ENCODE measurements at regions not wholly inside any gene's neighbourhood (a gene's known extent, or its start where the extent isn't known, plus 50 kb on each side); places are given as distances from the start of the nearest gene placed in this dataset.

DNA sequence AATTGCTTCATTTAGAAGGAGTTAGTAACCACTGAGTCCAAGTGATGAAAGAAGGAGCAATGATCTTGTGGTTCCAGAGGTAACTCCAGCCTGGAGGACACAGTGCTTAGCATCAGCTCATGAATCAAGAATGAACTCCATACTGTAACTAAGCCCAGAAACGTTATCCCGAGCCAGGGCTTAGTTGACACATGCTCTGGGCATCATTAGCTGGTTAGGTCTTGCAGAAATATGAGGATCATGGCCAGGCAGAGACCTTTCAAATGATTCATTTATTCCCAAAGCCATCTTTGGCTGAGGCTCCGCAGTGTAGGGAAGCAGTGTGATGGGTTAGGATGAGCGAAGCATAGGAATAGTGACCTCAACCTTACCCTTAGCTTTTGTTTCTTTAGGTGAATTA lies 277.4 kb downstream of the FAM76B start:
- Histone ChIP-seq H3K36me3 (replicated peaks; ENCODE audit: insufficient read depth, low read depth) (no peaks in the 10 kb centered on the region), H4K20me1 (ENCODE audit: insufficient read depth, poor library complexity, severe bottlenecking) (no peaks in the 10 kb centered on the region), H3K27me3 (no peaks in the 10 kb centered on the region), H3K4me2 (peak overlapping the region; percentile 22), H3K4me3 (no peak overlapping the region), H3K79me2 (no peaks in the 10 kb centered on the region), H3K9me3 (ENCODE audit: low read depth) (no peaks in the 10 kb centered on the region), H3K4me1 (ENCODE audit: insufficient read depth) (peaks cover 24% of the 10 kb centered on the region), H3K9me2 (replicated peaks; ENCODE audit: insufficient read depth) (no peaks in the 10 kb centered on the region), H2AFZ (no peak overlapping the region), H3K27ac (peak overlapping the region; percentile 77)
- 52% methylated on average over 4 of the region's 4 CpGs for WGBS (ENCODE audit: low lambda C conversion rate, missing lambda C conversion rate)
- peak; percentile 48 for DNase-seq (ENCODE audit: low spot score)
- TF ChIP-seq EZH2 (IDR thresholded peaks at IDR 0.05; ENCODE audit: borderline replicate concordance) = no peak
- no peak for TF ChIP-seq EZH2phosphoT487 (IDR thresholded peaks at IDR 0.05; ENCODE audit: low read depth, severe bottlenecking, unreplicated experiment)
- TF ChIP-seq, protein P1, sequence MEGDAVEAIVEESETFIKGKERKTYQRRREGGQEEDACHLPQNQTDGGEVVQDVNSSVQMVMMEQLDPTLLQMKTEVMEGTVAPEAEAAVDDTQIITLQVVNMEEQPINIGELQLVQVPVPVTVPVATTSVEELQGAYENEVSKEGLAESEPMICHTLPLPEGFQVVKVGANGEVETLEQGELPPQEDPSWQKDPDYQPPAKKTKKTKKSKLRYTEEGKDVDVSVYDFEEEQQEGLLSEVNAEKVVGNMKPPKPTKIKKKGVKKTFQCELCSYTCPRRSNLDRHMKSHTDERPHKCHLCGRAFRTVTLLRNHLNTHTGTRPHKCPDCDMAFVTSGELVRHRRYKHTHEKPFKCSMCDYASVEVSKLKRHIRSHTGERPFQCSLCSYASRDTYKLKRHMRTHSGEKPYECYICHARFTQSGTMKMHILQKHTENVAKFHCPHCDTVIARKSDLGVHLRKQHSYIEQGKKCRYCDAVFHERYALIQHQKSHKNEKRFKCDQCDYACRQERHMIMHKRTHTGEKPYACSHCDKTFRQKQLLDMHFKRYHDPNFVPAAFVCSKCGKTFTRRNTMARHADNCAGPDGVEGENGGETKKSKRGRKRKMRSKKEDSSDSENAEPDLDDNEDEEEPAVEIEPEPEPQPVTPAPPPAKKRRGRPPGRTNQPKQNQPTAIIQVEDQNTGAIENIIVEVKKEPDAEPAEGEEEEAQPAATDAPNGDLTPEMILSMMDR (IDR thresholded peaks at IDR 0.05; ENCODE audit: poor library complexity) = no peak

DNA sequence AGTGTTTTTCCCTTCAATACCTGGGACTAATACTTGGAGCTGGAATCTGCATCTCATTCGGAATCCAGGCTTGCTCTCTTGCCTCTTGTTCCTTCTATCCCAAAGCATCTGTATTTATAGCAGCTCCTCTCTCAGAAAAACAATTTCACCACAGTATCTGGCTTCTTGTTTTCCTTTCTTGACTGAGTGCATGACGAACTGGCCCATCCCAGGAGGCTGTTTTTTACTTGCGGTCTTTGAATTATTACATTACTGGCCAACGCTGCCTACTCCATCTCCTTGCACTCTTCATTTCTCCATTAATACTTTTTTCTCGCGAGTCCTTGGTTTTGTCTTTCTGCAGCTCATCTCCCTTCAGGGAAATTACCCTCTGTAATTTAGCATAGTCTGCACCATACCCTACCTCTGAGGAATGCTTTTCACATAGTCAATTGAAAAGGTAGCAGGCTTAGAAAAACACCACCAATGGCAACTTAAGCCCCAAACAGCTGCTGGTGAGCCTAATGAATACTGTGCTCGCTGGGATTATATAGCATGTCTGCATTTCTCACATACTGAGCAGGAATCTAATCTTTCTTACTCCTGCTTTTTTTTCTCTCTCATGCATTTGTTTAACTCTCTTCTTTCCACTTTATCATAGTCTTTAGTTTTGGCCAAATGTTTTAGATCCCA lies 277.4 kb upstream of the SESN3 start:
- Histone ChIP-seq H3K9me3 (ENCODE audit: low read depth) (no peaks in the 10 kb centered on the region), H3K36me3 (replicated peaks; ENCODE audit: insufficient read depth, low read depth) (no peaks in the 10 kb centered on the region), H3K79me2 (no peaks in the 10 kb centered on the region), H3K4me2 (no peak overlapping the region), H3K27ac (no peak overlapping the region), H3K4me3 (no peak overlapping the region), H3K4me1 (ENCODE audit: insufficient read depth) (peaks cover 8% of the 10 kb centered on the region), H3K9me2 (replicated peaks; ENCODE audit: insufficient read depth) (no peaks in the 10 kb centered on the region), H2AFZ (no peak overlapping the region), H4K20me1 (ENCODE audit: insufficient read depth, poor library complexity, severe bottlenecking) (no peaks in the 10 kb centered on the region), H3K27me3 (no peaks in the 10 kb centered on the region)
- TF ChIP-seq, protein P1 (IDR thresholded peaks at IDR 0.05; ENCODE audit: poor library complexity) = no peak
- TF ChIP-seq EZH2phosphoT487 (IDR thresholded peaks at IDR 0.05; ENCODE audit: low read depth, severe bottlenecking, unreplicated experiment) (no peak), EZH2 (IDR thresholded peaks at IDR 0.05; ENCODE audit: borderline replicate concordance) (no peak)
- 73% methylated on average over 7 of the region's 7 CpGs for WGBS (ENCODE audit: low lambda C conversion rate, missing lambda C conversion rate)
- no peak for DNase-seq (ENCODE audit: low spot score)

DNA sequence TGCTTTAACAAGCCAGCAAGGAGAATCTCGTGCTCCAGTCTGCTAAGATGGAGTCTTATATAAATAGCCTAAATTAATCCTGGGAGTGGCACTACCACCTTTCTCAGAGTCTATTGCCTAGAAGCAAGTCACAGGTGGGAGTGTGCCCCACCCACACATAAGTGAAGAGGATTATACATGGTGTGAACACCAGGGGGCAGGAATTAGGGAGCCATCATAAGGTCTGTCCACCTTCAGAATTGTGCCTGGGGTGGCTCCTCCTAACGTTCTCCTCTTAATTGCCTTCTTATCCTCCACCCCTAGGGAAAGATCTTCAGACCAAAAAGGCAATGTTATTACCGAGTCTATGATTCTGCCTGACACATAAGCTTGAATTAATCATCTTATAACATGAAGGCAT lies 276.8 kb upstream of the SESN3 start:
- Histone ChIP-seq H3K27me3 (no peaks in the 10 kb centered on the region), H3K36me3 (replicated peaks; ENCODE audit: insufficient read depth, low read depth) (no peaks in the 10 kb centered on the region), H3K79me2 (no peaks in the 10 kb centered on the region), H2AFZ (no peak overlapping the region), H3K4me2 (no peak overlapping the region), H4K20me1 (ENCODE audit: insufficient read depth, poor library complexity, severe bottlenecking) (no peaks in the 10 kb centered on the region), H3K4me1 (ENCODE audit: insufficient read depth) (peaks cover 3% of the 10 kb centered on the region), H3K4me3 (no peak overlapping the region), H3K9me2 (replicated peaks; ENCODE audit: insufficient read depth) (no peaks in the 10 kb centered on the region), H3K27ac (no peak overlapping the region), H3K9me3 (ENCODE audit: low read depth) (no peaks in the 10 kb centered on the region)
- TF ChIP-seq EZH2phosphoT487 (IDR thresholded peaks at IDR 0.05; ENCODE audit: low read depth, severe bottlenecking, unreplicated experiment) = no peak
- TF ChIP-seq EZH2 (IDR thresholded peaks at IDR 0.05; ENCODE audit: borderline replicate concordance) = no peak
- TF ChIP-seq, protein P1 (IDR thresholded peaks at IDR 0.05; ENCODE audit: poor library complexity) = no peak
- DNase-seq (ENCODE audit: low spot score) = no peak
- 77% methylated on average over 3 of the region's 3 CpGs for WGBS (ENCODE audit: low lambda C conversion rate, missing lambda C conversion rate)
